ENCODE measurements at regions not wholly inside any gene's neighbourhood (a gene's known extent, or its start where the extent isn't known, plus 50 kb on each side); places are given as distances from the start of the nearest gene placed in this dataset.

DNA sequence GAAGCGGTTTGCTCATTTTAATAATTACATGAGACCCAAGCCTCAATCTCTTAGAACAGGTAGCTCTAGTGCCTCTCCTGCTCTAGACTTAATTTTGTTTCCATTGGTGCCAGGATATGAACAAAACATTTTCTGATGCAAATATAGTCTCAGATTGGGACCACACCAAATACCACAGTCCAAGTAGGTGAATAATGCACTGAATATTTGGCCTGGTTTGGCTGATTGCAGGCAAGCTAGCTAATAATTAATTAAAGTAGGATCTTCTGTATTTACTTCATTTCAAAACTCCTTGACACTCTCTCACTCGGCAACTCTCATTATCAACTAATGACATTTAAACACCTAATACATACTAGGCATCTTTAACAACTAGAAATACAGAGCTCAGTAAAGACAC, 219.6 kb downstream of the LTN1 start:
- TF ChIP-seq, protein P1, sequence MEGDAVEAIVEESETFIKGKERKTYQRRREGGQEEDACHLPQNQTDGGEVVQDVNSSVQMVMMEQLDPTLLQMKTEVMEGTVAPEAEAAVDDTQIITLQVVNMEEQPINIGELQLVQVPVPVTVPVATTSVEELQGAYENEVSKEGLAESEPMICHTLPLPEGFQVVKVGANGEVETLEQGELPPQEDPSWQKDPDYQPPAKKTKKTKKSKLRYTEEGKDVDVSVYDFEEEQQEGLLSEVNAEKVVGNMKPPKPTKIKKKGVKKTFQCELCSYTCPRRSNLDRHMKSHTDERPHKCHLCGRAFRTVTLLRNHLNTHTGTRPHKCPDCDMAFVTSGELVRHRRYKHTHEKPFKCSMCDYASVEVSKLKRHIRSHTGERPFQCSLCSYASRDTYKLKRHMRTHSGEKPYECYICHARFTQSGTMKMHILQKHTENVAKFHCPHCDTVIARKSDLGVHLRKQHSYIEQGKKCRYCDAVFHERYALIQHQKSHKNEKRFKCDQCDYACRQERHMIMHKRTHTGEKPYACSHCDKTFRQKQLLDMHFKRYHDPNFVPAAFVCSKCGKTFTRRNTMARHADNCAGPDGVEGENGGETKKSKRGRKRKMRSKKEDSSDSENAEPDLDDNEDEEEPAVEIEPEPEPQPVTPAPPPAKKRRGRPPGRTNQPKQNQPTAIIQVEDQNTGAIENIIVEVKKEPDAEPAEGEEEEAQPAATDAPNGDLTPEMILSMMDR (IDR thresholded peaks at IDR 0.05): no peak
- TF ChIP-seq POLR2A (IDR thresholded peaks at IDR 0.05): no peak
